GM19023 (cell line): ENCODE measurements at regions not wholly inside any gene's neighbourhood (a gene's known extent, or its start where the extent isn't known, plus 50 kb on each side); places are given as distances from the start of the nearest gene placed in this dataset.

Source experiments
- ATAC-seq: cut with Tn5 transposase; IDR thresholded peaks from one replicate; pipeline ENCODE4 v1.9.1; 2021; ENCODE audit warnings: mild to moderate bottlenecking, moderate library complexity; ENCODE audit not compliant: unreplicated experiment

DNA sequence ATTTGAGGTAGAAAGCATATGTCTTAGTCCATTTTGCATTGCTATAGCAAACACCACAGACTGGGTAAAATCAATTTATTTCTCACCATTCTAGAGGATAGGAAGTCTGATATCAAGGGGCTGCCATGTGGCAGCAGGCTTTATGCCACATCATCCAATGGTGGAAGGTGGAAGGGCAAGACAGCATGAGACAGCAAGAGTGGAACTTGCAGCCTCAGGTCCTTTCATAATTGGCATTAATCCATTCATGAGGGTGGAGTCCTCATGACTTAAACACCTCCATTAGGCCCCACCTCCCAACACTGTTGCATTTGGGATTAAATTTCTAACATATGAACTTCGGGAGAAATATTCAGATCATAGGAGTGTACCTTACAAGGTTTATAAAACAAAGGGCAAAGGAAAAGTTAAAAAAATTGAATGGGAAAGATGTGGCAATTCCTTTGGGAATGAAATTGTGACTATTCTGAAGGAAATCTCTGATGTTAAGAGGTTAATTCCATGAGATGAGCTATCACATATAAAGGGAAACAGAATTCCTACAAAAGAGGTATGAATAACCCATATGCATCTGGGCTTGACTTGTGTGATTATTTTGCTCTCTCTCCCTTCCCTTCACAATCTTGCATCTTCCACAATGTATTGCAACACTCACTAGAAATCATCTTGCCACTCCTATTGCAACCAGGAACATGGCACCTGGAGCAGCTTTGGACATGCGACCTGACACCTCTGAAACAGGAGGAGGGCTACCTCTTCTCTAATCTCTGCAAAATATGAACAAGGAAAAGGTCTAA, 507.8 kb downstream of the EPHA4 start:
- no peak for ATAC-seq

DNA sequence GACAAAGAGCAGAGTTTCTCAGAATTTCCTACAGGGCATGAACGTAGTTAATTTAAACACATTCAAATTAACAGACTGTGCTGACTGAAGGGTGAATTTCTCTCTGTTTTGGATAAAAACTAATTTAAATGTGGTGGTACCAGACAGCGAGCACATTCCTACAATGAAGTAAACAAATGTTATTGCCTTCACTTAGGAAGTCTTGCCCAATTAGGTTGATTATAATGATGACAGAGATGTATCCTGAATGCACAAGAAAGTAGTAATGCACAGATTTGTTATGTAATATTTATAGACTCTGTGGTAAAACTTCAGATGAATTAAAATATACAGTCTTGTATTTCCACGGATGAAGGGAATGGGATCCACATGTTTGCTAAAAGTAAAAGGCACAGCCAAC, 507.2 kb downstream of the EPHA4 start:
- ATAC-seq, result no peak

DNA sequence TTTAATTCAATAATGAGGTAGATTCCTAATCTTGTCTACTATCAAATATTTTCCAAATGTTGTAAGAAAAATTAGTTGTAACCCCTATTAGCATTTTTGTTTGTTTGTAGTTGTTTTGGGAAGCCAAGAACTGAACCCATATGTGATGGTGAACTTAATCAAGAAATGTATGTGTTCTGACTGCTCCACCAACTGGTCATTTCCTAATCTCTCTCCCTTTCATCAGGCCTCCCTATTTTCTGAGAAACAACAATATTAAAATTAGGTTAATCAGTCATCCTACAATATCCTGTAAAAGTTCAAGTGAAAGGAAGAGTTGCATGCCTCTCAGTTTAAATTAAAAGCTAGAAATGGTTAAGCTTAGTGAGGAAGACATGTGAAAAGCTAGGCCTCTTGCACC, 504.0 kb downstream of the EPHA4 start:
- no peak for ATAC-seq

DNA sequence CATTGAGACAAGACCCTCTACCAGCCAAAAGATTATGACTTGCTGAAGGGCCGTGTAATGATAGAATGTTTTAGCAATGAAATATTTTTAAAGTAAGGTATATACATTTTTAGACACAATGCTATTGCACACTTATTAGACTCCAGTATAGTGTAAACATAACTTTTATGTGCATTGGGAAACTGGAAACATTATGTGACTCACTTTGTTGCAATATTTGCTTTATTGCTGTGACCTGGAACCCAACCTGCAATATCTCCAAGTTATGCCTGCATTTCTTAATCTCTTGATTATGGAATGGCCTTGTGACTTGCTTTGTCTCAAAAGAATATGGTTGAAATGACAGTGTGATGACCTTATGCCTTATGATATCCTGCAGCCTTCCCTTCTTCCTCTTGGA, 502.0 kb downstream of the EPHA4 start:
- no peak for ATAC-seq

DNA sequence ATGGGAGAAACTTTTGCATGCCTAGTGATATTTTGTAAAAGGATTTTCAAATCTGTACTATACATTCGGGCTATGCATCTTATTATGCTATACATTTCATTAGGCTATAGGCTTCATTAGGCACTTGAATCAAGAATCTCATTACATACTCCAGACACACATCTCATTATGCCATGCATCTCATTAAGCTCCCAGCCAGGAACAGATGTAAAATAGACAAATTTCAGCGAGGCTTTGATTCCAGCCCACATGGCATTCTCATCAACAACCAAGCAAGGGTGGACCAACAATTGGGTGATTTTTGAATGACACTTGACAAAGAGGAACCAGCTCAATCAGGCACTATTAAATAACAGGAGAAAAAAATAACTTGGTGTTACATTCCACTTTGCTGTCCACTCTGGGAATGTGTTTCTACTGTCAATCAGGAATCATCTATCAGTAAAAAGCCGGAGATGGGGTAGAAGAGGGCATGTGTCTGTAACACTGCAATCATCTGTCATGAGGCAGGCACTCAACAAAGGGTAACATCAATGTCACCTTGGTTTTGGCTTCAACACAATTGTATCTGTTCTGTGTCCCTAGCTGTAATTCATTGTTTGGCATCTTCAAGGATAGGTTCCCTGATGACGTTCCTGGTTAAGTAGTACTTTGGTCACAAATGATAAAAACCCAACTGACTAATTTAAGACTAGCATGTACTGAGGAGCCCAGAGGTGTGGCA, 498.6 kb downstream of the EPHA4 start:
- ATAC-seq, result no peak

DNA sequence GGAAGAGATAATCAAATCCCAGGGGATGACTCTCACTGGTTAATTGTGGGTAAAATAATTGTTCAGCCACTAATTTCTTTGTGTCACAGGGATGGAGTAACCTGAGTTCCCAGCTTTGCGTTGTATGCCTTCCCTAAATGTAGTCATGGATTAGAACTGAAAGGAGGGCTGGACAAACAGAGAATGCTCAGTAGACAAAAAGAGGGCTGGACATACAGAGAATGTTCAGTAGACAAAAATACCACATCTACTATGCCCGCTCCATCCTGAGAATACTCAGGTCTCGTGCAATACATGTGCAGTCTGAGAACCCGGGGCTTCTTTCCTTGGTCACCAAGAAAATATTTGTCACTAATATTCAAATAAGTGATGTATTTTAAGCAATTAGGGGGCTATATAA, 497.9 kb downstream of the EPHA4 start:
- ATAC-seq, result no peak

DNA sequence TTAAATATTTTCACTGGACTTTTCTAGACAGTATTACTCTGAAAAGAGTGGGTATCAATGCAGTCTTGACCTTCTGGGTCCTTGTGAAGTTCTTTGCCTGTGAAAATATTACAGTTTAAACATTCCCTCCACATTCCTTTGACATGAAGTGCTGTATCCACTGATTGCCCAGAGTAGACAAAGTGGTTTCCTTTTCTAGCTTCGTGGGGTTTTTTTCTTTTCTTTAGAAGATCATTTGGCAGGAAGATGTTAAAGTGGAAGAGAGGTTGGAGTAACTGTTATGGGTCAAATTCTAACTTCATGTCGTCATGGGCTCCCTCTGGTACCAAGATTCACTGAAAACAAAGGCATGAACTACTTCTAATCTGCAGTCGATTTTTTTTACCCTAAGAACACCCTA, 496.9 kb downstream of the EPHA4 start:
- no peak for ATAC-seq

DNA sequence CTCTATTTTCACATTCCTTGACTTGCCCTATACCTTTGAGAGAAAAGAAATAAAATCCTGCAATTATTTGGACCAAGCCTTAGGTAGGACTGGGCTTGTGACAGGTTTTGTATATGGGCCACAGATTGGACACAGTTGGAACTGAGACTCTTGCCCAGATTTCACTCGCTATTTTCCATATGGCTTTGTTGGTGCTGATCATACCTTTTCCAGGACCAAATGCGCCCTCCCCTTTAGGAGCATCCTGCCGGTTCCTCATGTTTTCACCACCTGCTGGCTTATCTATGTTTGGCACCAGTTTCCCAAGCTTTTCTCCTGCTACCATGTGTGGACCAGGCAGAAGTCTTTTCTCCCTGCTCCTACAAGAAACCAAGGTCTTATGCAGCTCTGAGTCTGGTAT, 494.9 kb downstream of the EPHA4 start:
- no peak for ATAC-seq

DNA sequence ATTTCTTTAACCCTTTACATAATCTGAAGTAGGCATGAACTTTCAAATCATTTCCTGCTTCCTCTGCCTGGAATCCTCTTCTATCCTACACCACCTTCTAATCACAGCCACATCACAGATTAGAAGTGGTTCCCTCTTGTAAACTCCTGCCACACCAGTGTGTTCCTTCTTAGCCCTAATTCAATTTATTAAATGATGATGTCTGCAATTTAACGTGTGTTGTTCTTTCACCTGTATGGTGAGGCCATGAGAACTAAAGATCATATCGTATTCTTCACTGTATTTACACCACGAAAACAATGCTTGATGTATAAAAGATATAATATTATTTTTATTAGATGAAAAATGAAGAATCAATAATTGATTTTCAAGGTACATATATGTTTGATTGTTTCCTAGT, 494.3 kb downstream of the EPHA4 start:
- no peak for ATAC-seq

DNA sequence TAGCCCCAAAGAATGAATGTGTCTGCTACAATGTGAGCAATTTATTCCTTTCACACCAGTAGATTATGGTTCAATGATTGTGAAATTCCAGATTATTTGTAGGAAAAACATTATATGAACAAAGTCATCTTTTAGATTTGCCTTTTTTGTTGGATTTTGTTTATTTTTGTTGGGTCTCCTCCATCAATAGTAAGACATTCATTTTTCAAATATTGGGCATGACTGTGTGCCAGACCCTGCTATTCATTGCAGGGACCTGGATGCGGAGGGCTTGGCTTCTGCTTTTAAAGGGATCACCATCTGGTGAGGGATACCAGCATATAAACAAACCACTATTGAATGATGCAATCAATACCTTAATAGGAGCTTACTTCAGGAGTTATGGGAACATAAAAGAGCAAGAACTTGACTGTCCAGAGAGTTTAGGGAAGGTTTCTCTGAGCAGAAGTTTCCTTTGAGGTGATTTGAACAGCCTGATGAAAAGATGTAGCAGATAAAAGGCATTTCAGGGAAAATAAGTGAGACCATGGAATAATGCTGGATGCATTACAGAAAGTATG, 486.7 kb downstream of the EPHA4 start:
- ATAC-seq, result no peak

DNA sequence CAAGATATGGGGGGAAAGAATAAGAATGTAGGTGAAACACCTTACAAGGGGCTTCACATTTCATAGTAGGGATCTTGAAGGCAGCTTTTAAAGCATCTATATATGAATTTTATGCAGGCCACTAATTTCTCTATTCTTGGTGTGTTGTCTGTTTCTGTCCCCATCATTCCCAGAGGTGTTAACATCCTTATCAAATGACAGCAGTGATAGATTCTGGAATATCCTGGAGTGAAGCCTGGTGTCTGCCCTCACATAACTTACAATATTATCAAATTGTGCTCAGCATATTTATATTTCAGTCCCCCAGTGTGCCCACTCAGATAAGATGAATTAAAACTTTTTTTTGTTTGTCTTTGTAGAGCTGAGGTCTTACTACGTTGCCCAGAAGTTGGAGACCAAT, 486.2 kb downstream of the EPHA4 start:
- no peak for ATAC-seq

DNA sequence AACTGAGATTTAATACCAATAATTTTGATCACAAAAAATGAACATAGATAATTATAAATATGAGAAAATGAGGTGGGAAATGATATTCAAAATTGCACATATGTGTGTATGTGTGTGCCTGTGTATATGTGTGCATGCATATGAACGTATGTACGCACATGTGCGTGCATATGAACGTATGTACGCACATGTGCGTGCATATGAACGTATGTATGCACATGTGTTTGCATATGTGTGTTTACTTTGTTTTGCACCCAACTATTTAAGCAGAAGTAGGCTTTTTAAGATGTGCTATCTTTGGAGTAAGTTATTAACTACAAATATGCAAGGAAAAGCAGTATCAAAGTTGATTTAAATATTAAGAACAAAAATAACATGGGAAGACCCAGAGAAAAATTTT, 484.3 kb downstream of the EPHA4 start:
- no peak for ATAC-seq

DNA sequence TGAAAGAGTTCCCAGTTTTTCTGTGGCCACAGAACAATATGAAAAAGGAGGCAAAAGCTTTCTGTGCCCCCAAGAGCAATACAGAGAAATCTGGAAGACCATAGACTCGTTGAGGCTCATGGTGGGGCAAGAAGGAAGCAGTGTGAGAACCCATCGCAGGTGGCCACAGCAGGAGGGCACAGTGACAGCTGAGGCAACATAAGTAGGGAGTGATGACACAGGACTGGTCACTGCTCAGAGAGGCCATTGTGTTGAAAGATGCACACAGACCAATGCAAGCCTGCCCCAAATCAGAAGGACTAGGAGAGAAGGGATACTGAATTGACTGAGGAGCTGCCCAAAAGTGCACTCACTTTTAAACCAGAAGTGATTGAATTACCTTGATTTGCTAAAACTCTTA, 483.6 kb downstream of the EPHA4 start:
- no peak for ATAC-seq

DNA sequence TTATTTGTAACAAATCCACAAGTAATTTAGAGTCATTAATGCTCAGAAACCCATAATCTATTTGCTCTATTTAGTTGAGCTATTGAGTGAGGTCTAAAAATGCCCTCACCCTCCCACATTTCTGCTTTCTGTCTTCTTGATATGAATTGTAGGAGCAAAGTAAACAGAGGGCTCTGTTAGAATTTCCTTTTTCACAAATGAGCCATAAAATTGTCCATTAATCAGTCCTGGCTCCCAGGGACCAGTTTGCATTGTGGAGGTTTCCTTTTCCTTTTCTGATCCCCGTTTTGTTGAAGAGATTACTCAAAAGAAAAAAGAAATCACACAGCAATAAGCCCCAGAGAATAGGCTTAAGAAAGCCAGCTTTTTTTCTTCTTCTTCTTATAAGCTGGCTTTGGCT, 476.7 kb downstream of the EPHA4 start:
- no peak for ATAC-seq

DNA sequence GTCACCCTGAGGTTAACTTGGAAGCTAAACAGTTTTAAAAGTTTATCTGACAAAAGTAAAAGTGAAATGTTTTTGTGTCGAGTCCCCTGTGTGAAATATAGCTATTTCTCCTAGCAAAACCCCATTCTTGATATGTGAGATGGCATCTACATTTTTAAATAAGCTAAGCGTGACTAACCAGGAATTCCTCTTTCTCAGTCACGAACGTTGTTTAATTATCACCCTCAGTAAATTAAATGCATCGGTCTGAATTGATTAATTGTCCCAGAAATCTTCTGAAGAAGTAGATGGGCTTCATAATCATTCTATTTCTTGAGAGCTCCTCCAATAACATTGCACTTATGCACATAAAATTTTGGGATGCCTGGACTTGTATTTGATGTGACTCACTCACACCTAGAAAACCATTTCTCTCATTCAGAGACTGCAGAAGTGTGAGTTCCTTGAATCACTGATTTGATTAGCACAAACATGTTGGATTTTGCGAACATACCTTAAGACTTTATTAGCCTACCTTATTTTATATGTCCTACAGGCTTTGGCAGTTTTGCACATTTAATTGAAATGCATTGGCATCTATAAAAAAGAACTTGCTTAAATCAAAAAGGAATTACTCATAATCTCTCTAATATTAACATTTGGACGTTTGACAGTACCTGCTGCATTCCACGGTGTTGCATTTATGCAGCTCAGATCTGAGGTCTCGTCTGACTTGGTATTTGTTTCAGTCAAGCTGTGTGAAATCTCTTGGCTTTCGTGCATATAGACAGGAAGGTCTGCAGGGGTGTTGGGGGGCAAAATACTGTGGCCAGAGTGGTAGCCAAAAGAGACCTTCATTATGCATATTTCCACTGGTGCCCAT, 475.2 kb downstream of the EPHA4 start:
- ATAC-seq, result no peak

DNA sequence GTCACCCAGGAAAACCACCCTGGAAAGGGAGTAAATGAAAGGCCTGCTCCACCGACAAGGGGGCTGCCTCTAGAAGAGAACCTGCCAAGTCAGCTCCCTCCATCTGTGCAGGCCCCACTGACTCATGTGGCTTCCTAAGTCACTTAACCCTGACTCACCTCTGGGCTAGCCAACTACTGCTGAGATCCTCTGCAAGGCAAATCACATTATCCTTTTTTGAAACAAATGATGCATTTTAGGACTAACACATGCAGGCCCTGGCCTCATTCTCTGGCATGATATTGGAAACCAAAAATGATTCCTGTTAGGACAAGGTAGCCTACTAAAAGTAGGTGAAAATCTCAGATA, 474.6 kb downstream of the EPHA4 start:
- ATAC-seq, result no peak

DNA sequence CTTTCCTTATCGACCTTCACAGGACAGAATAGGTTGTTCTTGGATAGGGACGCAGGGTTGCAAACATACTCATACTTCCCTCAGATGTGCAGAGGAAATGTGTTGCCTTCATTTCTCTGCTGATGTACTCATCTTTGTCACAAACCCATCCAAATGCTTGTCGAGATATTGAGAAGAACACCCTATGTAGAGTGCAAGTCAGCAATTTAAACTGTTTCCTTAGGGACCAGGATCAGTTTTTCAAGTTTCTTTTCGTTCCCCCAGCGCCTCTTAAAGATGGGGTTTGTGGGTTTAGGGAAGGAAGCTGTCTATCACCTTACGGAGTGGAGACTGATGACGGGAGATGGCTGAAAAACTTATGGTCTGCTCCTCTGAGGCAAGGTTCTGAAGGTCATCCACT, 474.2 kb downstream of the EPHA4 start:
- ATAC-seq, result no peak

DNA sequence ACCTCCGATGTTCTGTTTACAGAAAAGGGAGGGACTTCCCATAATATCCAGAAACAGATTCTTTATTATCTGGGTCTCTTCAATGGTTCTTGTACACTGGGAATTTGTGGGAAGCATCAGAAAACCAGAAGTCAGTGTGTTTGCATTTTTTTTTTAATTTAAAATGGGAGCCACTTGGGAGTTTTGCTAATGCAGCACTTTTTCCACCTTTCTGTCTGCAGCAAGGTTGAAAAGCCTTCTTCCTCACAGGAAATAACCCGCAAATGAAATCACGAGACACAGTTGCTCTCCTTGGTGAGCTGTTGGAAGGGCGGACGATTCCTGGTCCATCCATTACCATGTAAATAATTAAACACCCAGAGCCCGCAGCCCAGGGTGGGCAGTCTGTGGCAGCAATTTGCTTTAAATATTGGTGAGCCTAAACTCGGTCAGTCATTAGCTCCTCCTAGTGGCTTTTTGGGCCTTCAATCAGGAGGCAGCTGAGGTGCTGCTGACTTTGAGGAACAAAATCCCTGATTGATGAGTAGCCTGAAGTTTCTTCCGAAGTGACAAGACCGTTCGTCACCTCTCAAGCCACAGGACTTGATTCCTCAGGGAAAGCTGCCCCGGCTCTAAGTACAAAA, 471.5 kb downstream of the EPHA4 start:
- no peak for ATAC-seq

DNA sequence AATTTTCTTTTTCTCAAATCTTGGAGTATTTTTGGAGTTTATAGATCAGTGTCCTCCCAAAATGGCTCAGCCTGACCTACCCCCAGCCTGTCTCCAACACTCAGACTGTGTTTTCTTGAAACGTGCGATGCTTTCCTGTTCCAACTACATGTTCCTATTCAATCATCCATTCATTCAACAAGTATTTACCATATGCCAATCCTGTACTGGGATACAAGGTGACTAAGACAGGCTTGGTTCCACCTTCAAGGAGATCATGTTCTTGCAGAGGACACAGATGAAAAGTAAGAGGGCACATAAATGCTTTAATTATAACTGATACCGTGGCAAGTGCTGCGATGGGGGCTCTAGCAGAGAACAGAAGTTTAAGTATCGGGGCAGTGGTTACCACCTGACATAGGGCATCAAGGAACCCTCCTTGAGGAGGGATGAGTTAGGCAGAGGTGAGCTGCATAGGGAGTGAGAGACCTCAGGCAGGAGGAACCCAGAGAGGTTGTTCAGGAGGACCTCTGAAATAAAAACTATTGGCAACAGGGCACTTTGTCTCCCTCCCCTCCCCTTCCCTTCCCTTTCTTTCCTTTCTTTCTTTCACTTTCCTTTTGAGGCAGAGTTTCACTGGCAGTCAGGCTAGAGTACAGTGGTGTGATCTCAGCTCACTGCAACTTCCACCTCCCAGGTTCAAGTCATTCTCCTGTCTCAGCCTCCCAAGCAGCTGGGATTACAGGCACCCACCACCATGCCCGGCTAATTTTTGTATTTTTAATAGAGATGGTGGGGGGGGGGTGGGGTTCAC, 469.0 kb downstream of the EPHA4 start:
- no peak for ATAC-seq

DNA sequence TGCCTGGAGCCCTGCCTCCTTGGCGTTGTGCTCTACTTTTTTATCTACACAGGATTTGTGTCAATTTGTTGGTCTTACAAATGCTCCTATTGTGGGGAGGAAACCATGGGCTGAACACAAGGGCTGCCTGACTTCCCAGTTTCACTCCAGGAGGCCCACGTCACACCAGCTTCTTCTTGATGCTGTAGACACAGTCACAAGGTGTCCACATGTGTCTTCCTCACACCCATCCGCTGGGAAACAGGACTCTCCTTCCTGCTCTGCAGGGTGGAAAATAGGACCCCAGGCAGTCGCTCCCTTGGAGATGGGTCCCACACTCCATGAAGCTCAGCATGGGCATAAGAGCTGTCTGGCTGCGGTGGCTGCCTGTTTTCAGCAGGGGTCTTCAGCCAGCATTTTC, 468.2 kb downstream of the EPHA4 start:
- ATAC-seq, result no peak
